RWPE1 (cell line): ENCODE measurements at regions not wholly inside any gene's neighbourhood (a gene's known extent, or its start where the extent isn't known, plus 50 kb on each side); places are given as distances from the start of the nearest gene placed in this dataset.

Source experiments
- CTCF ChIA-PET: fragments of 350-600 bp; sonication (Branson Sonifier 250); formaldehyde crosslinking; extraction: SDS; loops from one replicate; lab custom pipeline; 2021; lab: Yijun Ruan, JAX
- POLR2A ChIA-PET: fragments of 400-600 bp; formaldehyde crosslinking; extraction: SDS; loops from one replicate; lab custom pipeline; 2020; ENCODE audit warnings: antibody characterized with exemption; ENCODE audit not compliant: low non-redundant PET; lab: Yijun Ruan, JAX
- DNase-seq: peaks from one replicate; pipeline ENCODE4 v3.0.0; 2012; ENCODE audit warnings: low spot score
- H3K27ac ChIP-seq: fragments of 450-650 bp; 2 replicates; pipeline ENCODE4 v1.5.1; 2017
- CTCF ChIP-seq: fragments of 450-650 bp; conservative IDR thresholded peaks from 2 replicates; pipeline ENCODE4 v1.5.1; 2017; ENCODE audit warnings: low read depth, mild to moderate bottlenecking

- no peak for TF ChIP-seq CTCF
- no peak overlapping the region for H3K27ac ChIP-seq
- CTCF ChIA-PET = no interaction called here
- POLR2A ChIA-PET = no interaction called here
- no peak for DNase-seq
Observed at GRCh38 chr2:62309465-62310091, 113.7 kb downstream of the B3GNT2 start.

- ChIA-PET POLR2A (no interaction called here), CTCF (interaction anchor here (0.6 kb wide), 1 partner anchor 386 kb away, joined by 5 read pairs; no protein-coding TSS in a partner anchor)
- no peak for DNase-seq
- H3K27ac ChIP-seq = no peak overlapping the region
- no peak for TF ChIP-seq CTCF
Observed at GRCh38 chr2:62309081-62309464, 113.2 kb downstream of the B3GNT2 start.

- ChIA-PET CTCF (interaction anchor here (0.7 kb wide), 1 partner anchor 174 kb away, joined by 4 read pairs; no protein-coding TSS in a partner anchor), POLR2A (no interaction called here)
- H3K27ac ChIP-seq = no peak overlapping the region
- no peak for TF ChIP-seq CTCF
- DNase-seq = no peak
Observed at GRCh38 chr2:62307469-62308389, 111.8 kb downstream of the B3GNT2 start.

GRCh38 chr2:62306751-62307468 is 111.0 kb downstream of the B3GNT2 start:
- CTCF ChIA-PET = interaction anchor here (0.7 kb wide), 1 partner anchor 174 kb away, joined by 4 read pairs; no protein-coding TSS in a partner anchor
- TF ChIP-seq CTCF = no peak
- POLR2A ChIA-PET = no interaction called here
- no peak overlapping the region for H3K27ac ChIP-seq
- peak; percentile 72 for DNase-seq

- TF ChIP-seq CTCF = no peak
- ChIA-PET CTCF (no interaction called here), POLR2A (no interaction called here)
- DNase-seq = no peak
- no peak overlapping the region for H3K27ac ChIP-seq
Observed at GRCh38 chr2:62305421-62306176, 109.7 kb downstream of the B3GNT2 start.
